Esophagus squamous epithelium (tissue), 5 donors: ENCODE measurements at regions not wholly inside any gene's neighbourhood (a gene's known extent, or its start where the extent isn't known, plus 50 kb on each side); places are given as distances from the start of the nearest gene placed in this dataset.
A peak's percentile ranks its signal among the peaks of the same experiment; 100 is the strongest.

Experiments used
- DNase-seq: peaks from one replicate; lab custom pipeline; 2025; lab: John Stamatoyannopoulos, UW
- H3K27ac ChIP-seq, 4 donors: fragments of 200-600 bp; sonication (generic); one replicate each; pipeline ENCODE4 v1.5.1; 2016 to 2019; ENCODE audit warnings: mild to moderate bottlenecking in 1 of 4
- H3K27me3 ChIP-seq, 4 donors: fragments of 200-600 bp; sonication (generic); 1 replicate in 3 of 4; 2 replicates in 1 of 4; pipeline versions ENCODE4 v1.5.1 to v1.6.0; 2017 to 2021; ENCODE audit warnings: antibody characterized with exemption in 1 of 4
- H3K36me3 ChIP-seq, 3 donors: fragments of 200-600 bp; sonication (generic); one replicate each; pipeline ENCODE4 v1.5.1; 2016 to 2019
- H3K4me1 ChIP-seq, 3 donors: fragments of 200-600 bp; sonication (generic); one replicate each; pipeline ENCODE4 v1.5.1; 2017 to 2019
- H3K4me3 ChIP-seq, 4 donors: fragments of 200-600 bp; sonication (generic); 1 replicate in 3 of 4; 2 replicates in 1 of 4; pipeline ENCODE4 v1.5.1; 2016 to 2019; ENCODE audit warnings: mild to moderate bottlenecking in 2 of 4, moderate library complexity in 1 of 4
- H3K9me3 ChIP-seq, 3 donors: fragments of 200-600 bp; sonication (generic); one replicate each; pipeline ENCODE4 v1.5.1; 2016 to 2019
- POLR2A ChIP-seq, 4 donors: fragments of 450-650 bp; IDR thresholded peaks; one replicate each; pipeline ENCODE4 v1.6.1; 2017; ENCODE audit warnings: antibody characterized with exemption in 4 of 4, mild to moderate bottlenecking in 4 of 4, moderate library complexity in 3 of 4
- WGBS, 2 donors: methylation state at CpG; one replicate each; pipeline ENCODE4 v1.1.5; 2018; 5-methylcytosine and 5-hydroxymethylcytosine counted together
- intact Hi-C: fragments of 100-400 bp; cut with DNase I; formaldehyde crosslinking; loops from one replicate; pipeline ENCODE4 v1.15.0; 2022
- TF ChIP-seq, protein P1 (sequence below), 6 experiments: fragments of 450-650 bp in 4 of 6; fragments of 200-600 bp in 2 of 6; sonication (generic) in 2 of 6; IDR thresholded peaks; one replicate each; pipeline ENCODE4 v1.5.1; 2016 to 2019; ENCODE audit warnings: antibody characterized with exemption in 6 of 6, mild to moderate bottlenecking in 4 of 6, moderate library complexity in 4 of 6
- donor health status: DM: yes; HTN: yes; CAD: no.

DNA sequence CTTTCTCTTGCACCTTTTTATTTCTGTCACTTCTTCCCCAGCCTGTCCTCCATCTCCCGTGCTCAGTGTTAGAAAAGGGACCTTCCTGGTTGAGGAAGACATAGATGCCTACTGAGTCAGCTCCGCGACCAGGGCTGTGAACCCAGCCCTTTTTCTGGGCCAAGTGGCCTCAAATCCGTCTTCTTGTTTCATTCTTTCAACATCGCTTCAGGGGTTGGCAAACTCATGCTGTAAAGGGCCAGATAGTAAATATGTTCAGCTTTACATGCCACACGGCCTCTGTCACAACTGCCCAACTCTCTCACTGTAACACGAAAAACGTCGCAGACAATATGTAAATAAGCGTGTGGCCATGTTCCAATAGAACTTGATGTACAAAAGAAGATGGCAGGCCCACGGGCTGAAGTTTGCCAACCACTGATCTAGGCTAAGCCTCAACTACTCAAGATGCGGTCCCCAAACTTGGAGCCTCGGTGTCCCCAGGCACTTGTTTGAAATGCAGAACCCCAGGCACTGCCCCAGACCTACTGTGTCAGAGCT is 338.4 kb downstream of the MN1 start:
- Histone ChIP-seq H3K27me3 (peaks cover 0 to 52% (median 0%) of the 10 kb centered on the region in 4 donors), H3K27ac (peak overlapping the region in 3 of 4 donors; percentile 8 to 22 (median 17)), H3K4me3 (no peak overlapping the region), H3K4me1 (peaks cover 0 to 47% (median 13%) of the 10 kb centered on the region in 3 donors), H3K9me3 (no peaks in the 10 kb centered on the region), H3K36me3 (no peaks in the 10 kb centered on the region)
- intact Hi-C loops = no loop called here
- no peak for TF ChIP-seq POLR2A (IDR thresholded peaks at IDR 0.05)
- TF ChIP-seq, protein P1, sequence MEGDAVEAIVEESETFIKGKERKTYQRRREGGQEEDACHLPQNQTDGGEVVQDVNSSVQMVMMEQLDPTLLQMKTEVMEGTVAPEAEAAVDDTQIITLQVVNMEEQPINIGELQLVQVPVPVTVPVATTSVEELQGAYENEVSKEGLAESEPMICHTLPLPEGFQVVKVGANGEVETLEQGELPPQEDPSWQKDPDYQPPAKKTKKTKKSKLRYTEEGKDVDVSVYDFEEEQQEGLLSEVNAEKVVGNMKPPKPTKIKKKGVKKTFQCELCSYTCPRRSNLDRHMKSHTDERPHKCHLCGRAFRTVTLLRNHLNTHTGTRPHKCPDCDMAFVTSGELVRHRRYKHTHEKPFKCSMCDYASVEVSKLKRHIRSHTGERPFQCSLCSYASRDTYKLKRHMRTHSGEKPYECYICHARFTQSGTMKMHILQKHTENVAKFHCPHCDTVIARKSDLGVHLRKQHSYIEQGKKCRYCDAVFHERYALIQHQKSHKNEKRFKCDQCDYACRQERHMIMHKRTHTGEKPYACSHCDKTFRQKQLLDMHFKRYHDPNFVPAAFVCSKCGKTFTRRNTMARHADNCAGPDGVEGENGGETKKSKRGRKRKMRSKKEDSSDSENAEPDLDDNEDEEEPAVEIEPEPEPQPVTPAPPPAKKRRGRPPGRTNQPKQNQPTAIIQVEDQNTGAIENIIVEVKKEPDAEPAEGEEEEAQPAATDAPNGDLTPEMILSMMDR (IDR thresholded peaks at IDR 0.05) = no peak
- 66 to 69% methylated on average over 11 to 13 of the region's 13 CpGs for WGBS, 2 donors
- no peak for DNase-seq

DNA sequence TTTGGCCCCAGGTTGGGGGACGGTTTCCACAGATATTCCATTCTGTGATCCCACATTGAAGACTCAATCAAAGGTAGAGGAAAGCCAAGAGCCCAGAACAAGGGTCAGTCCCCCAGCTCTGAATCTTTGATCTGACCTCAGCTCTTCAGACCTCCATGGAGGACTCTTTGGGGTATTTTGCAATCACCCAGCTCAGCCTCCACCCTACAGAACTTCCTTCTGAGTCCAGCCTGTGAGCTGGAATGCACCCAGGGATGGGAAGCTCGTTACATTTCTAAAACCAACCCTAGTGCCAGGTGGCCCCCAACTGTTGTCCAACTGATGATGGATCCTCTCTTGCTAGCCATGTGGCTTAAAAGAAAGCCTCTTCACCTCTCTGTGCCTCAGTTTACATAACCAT is 335.3 kb downstream of the MN1 start:
- Histone ChIP-seq H3K36me3 (no peaks in the 10 kb centered on the region), H3K9me3 (no peaks in the 10 kb centered on the region), H3K27me3 (peaks cover 0 to 26% (median 0%) of the 10 kb centered on the region in 4 donors), H3K27ac (peak overlapping the region; percentile 21 to 81 (median 72)), H3K4me3 (no peak overlapping the region), H3K4me1 (peaks cover 0 to 50% (median 22%) of the 10 kb centered on the region in 3 donors)
- intact Hi-C loops = no loop called here
- TF ChIP-seq, protein P1 (IDR thresholded peaks at IDR 0.05) = no peak
- TF ChIP-seq POLR2A (IDR thresholded peaks at IDR 0.05) = no peak
- DNase-seq = no peak
- WGBS, 2 donors = 83% methylated on average over 2 of the region's 2 CpGs

- H3K27me3 ChIP-seq = peaks cover 0 to 19% (median 0%) of the 10 kb centered on the region in 4 donors
- H3K4me1 ChIP-seq = peaks cover 0 to 43% (median 21%) of the 10 kb centered on the region in 3 donors
- H3K36me3 ChIP-seq = no peaks in the 10 kb centered on the region
- no peaks in the 10 kb centered on the region for H3K9me3 ChIP-seq
- peak overlapping the region; percentile 21 to 81 (median 72) for H3K27ac ChIP-seq
- WGBS, 2 donors = 44 to 85% methylated on average over 3 to 4 of the region's 7 CpGs
- no peak for DNase-seq
- no peak overlapping the region for H3K4me3 ChIP-seq
- intact Hi-C loops = no loop called here
- TF ChIP-seq, protein P1 (IDR thresholded peaks at IDR 0.05) = no peak
- TF ChIP-seq POLR2A (IDR thresholded peaks at IDR 0.05) = no peak
These were observed 334.6 kb downstream of the MN1 start for GRCh38 chr22:27466778-27467438.

DNA sequence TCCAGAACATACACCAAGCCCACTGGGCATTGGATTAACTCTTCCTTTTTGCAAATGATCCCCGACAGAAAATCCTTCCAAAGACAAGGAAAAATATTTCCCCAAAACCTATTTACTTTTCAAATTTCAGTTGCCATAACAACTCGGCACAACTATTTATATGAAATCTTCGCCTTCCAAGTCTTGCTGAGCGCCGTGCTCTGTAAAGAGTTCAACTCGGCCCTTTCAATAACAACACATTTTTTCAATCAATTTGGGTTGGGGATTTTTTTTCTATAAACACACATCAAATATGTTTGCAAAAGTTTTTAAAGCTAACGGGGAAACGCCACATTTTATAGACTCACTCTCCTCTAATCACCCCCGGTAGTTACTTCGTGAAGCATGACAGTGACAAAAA is 333.8 kb downstream of the MN1 start:
- DNase-seq = no peak
- 53 to 71% methylated on average over 10 of the region's 10 CpGs for WGBS, 2 donors
- Histone ChIP-seq H3K27me3 (peaks cover 0 to 12% (median 0%) of the 10 kb centered on the region in 4 donors), H3K36me3 (no peaks in the 10 kb centered on the region), H3K4me1 (peaks cover 0 to 35% (median 17%) of the 10 kb centered on the region in 3 donors), H3K9me3 (no peaks in the 10 kb centered on the region), H3K27ac (peak overlapping the region in 3 of 4 donors; percentile 65 to 81 (median 78)), H3K4me3 (no peak overlapping the region)
- intact Hi-C loops = no loop called here
- TF ChIP-seq, protein P1 (IDR thresholded peaks at IDR 0.05) = no peak
- TF ChIP-seq POLR2A (IDR thresholded peaks at IDR 0.05) = no peak

DNA sequence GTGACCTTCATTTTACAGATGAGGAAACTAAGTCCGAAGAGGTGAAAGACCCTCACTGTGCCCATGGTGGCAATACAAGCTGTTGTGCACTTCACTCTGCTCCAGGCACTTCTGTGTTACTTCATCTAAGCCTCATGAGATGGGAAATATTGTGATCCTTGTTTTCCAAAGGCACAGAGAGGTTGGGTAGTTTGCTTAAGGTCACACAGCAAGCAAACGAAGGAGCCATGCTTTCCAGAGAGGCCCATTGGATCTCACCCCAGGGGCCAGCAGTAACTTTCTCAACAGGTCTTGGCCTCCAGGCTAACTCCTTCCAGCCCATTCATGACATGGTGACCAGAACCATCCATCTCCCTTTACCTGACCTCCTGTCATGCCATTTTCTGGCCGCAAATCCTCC is 332.8 kb downstream of the MN1 start:
- 50 to 83% methylated on average over 2 to 3 of the region's 3 CpGs for WGBS, 2 donors
- Histone ChIP-seq H3K4me1 (peaks cover 0 to 38% (median 17%) of the 10 kb centered on the region in 3 donors), H3K36me3 (no peaks in the 10 kb centered on the region), H3K27ac (peak overlapping the region; percentile 55 to 78 (median 59)), H3K4me3 (no peak overlapping the region), H3K9me3 (no peaks in the 10 kb centered on the region), H3K27me3 (peaks cover 0 to 4% (median 0%) of the 10 kb centered on the region in 4 donors)
- DNase-seq = no peak
- TF ChIP-seq POLR2A (IDR thresholded peaks at IDR 0.05) = no peak
- TF ChIP-seq, protein P1 (IDR thresholded peaks at IDR 0.05) = no peak
- intact Hi-C loops = no loop called here
